Stimulated activated effector memory CD8-positive, alpha-beta T cell treated with anti-CD3 and anti-CD28 coated beads, Interleukin-12 subunit alpha, Interleukin-12 subunit beta, amount 100 ng/mL, for 72 hours (primary cell): ENCODE measurements at regions not wholly inside any gene's neighbourhood (a gene's known extent, or its start where the extent isn't known, plus 50 kb on each side); places are given as distances from the start of the nearest gene placed in this dataset.
"Not testable (repeated sequence)": the region's sequence is repeated elsewhere in the genome, so short reads cannot be mapped to it uniquely, and the experiment has no call there.

ENCODE experiments used
- ATAC-seq: fragments of 150-1000 bp; cut with Tn5 transposase; 2 replicates; pipeline ENCODE4 v1.10.0; 2021
- DNase-seq, 2 donors: peaks; one replicate each; pipeline ENCODE4 v3.0.0; 2021 to 2022; ENCODE audit warnings: low spot score in 2 of 2
- H3K27ac Mint-ChIP-seq: one replicate; pipeline ENCODE4 v1.8.0; 2022; ENCODE audit warnings: mild to moderate bottlenecking, mixed read lengths
- H3K36me3 Mint-ChIP-seq: one replicate; pipeline ENCODE4 v1.8.0; 2022; ENCODE audit warnings: mild to moderate bottlenecking, mixed read lengths
- H3K4me1 Mint-ChIP-seq: one replicate; pipeline ENCODE4 v1.8.0; 2022; ENCODE audit warnings: mixed read lengths
- H3K4me3 Mint-ChIP-seq: one replicate; pipeline ENCODE4 v1.8.0; 2022; ENCODE audit warnings: mild to moderate bottlenecking, mixed read lengths
- H3K9me3 Mint-ChIP-seq: one replicate; pipeline ENCODE4 v1.8.0; 2022; ENCODE audit warnings: mixed read lengths

- not testable (repeated sequence) for ATAC-seq, H3K4me1 Mint-ChIP-seq, DNase-seq, H3K36me3 Mint-ChIP-seq, H3K4me3 Mint-ChIP-seq, H3K27ac Mint-ChIP-seq
- peaks cover 15% of the 10 kb centered on the region for H3K9me3 Mint-ChIP-seq
Observed at GRCh38 chr10:31228780-31229179, 90.2 kb upstream of the ZEB1 start.

GRCh38 chr10:31239961-31240360 is 79.1 kb upstream of the ZEB1 start:
- peaks cover 6% of the 10 kb centered on the region for H3K9me3 Mint-ChIP-seq
- H3K27ac Mint-ChIP-seq: no peak overlapping the region
- ATAC-seq (no peak), DNase-seq (no peak)
- H3K4me1 Mint-ChIP-seq: peaks cover 12% of the 10 kb centered on the region
- no peaks in the 10 kb centered on the region for H3K36me3 Mint-ChIP-seq
- no peak overlapping the region for H3K4me3 Mint-ChIP-seq

GRCh38 chr10:31242902-31243301 is 76.1 kb upstream of the ZEB1 start:
- Mint-ChIP-seq H3K9me3 (no peaks in the 10 kb centered on the region), H3K4me3 (no peak overlapping the region), H3K4me1 (peaks cover 12% of the 10 kb centered on the region), H3K27ac (peak overlapping the region; percentile 58), H3K36me3 (no peaks in the 10 kb centered on the region)
- DNase-seq: peak; percentile 9 to 54
- ATAC-seq: peak; percentile 99

DNA sequence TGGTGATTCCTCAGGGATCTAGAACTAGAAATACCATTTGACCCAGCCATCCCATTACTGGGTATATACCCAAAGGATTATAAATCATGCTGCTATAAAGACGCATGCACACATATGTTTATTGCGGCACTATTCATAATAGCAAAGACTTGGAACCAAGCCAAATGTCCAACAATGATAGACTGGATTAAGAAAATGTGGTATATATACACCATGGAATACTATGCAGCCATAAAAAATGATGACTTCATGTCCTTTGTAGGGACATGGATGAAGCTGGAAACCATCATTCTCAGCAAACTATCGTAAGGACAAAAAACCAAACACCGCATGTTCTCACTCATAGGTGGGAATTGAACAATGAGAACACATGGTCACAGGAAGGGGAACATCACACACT is 67.9 kb upstream of the ZEB1 start:
- H3K36me3 Mint-ChIP-seq, H3K27ac Mint-ChIP-seq, ATAC-seq: not testable (repeated sequence)

DNA sequence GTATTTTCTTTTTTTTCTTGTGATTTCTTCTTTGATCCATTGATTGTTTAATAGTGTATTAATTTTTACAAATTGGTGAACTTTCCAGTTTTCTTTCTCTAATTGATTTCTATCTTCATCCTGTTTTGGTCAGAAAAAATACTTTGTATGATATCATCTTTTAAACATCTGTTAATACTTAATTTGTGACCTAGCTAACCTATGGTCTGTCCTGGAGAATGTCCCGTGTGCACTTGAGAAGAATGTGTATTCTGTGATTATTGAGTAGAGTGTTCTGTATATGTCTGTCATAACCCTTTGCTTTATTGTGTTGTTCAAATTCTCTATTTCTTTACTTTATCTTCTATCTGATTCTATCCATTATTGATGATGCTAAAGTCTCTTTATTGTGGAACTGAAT is 65.8 kb upstream of the ZEB1 start:
- Mint-ChIP-seq H3K36me3 (no peaks in the 10 kb centered on the region), H3K4me1 (no peaks in the 10 kb centered on the region), H3K9me3 (no peaks in the 10 kb centered on the region), H3K4me3 (no peak overlapping the region), H3K27ac (no peak overlapping the region)
- no peak for ATAC-seq
- no peak for DNase-seq

More for the DNA sequence above, 67.9 kb upstream of the ZEB1 start:
- not testable (repeated sequence) for H3K4me1 Mint-ChIP-seq, H3K4me3 Mint-ChIP-seq, DNase-seq, H3K9me3 Mint-ChIP-seq

GRCh38 chr10:31261511-31262311 is 57.3 kb upstream of the ZEB1 start:
- no peaks in the 10 kb centered on the region for H3K4me1 Mint-ChIP-seq
- H3K9me3 Mint-ChIP-seq: no peaks in the 10 kb centered on the region
- no peak overlapping the region for H3K4me3 Mint-ChIP-seq
- no peak overlapping the region for H3K27ac Mint-ChIP-seq
- DNase-seq (no peak), ATAC-seq (no peak)
- H3K36me3 Mint-ChIP-seq: no peaks in the 10 kb centered on the region

GRCh38 chr10:31262672-31263071 is 56.3 kb upstream of the ZEB1 start:
- DNase-seq (no peak), ATAC-seq (no peak)
- no peaks in the 10 kb centered on the region for H3K9me3 Mint-ChIP-seq
- H3K27ac Mint-ChIP-seq: no peak overlapping the region
- H3K4me3 Mint-ChIP-seq: no peak overlapping the region
- no peaks in the 10 kb centered on the region for H3K36me3 Mint-ChIP-seq
- no peaks in the 10 kb centered on the region for H3K4me1 Mint-ChIP-seq

DNA sequence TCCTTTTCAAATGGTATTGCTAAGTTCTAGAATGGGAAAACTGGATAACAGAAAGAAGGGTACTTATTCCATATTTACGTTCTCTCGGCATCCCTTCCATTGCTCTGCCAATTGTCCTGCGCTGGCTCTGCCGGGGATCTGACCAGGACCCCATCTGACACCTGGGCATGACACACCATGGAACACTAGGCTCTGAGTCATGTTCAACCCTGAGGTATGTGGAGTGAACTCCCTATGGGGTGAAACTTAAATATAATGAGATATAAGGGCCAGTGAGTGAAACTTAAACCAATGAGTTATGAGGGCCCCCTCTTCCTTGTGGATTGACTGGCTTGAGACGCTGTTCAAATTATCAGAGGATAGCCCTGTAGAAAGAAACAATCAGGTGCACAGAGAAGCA is 55.1 kb upstream of the ZEB1 start:
- H3K27ac Mint-ChIP-seq: peak overlapping the region; percentile 38
- H3K4me1 Mint-ChIP-seq: no peaks in the 10 kb centered on the region
- H3K4me3 Mint-ChIP-seq: no peak overlapping the region
- no peaks in the 10 kb centered on the region for H3K9me3 Mint-ChIP-seq
- DNase-seq (no peak), ATAC-seq (no peak)
- H3K36me3 Mint-ChIP-seq: no peaks in the 10 kb centered on the region

DNA sequence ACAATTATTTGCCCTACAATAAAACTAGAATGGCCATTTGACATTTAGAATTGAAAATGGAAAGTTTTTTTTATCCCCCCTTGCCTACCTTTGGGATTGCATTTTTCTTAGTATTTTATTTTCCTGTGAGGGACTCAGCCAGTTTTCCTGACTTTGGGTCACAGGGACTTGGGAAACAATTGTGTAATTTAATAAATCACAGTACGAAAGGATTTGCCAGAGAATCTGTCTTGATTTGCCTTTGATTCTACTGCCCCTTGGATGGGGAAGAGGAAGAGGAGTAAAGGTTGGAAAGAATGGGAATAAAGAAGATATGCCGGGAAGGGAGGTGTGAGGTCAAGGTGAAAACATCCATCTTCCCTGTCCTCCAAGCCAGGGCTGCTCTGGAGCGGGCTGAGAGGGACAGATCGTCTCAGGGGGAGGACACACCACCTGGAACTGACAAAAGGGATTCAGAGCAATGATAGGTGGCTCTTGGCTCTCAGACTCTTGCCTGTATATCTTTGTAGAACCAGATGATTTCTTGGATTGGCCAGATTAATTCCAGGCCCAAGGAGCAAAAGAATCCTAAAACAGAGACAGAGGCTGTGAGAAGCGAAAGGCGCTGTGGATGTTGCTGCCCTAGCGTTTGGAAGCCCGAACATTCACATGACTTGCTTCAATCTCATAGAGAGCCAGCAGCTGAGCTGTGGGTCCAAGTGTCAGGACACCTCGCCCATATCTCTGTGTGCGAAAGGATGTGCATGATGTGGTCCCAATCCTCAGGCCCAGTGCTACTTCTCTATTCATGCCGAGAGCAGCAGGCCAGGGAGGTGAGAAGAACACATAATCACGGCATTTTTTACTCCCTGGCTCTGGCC is 50.3 kb upstream of the ZEB1 start:
- Mint-ChIP-seq H3K9me3 (no peaks in the 10 kb centered on the region), H3K4me1 (no peaks in the 10 kb centered on the region), H3K4me3 (no peak overlapping the region), H3K27ac (no peak overlapping the region), H3K36me3 (no peaks in the 10 kb centered on the region)
- ATAC-seq: no peak
- no peak for DNase-seq
